Endothelial cell of umbilical vein (primary cell): ENCODE measurements at regions not wholly inside any gene's neighbourhood (a gene's known extent, or its start where the extent isn't known, plus 50 kb on each side); places are given as distances from the start of the nearest gene placed in this dataset.
"Not testable (repeated sequence)": the region's sequence is repeated elsewhere in the genome, so short reads cannot be mapped to it uniquely, and the experiment has no call there.

ENCODE experiments used
- CTCF ChIP-seq, 2 donors: IDR thresholded peaks; 1 replicate in 1 of 2; 2 replicates in 1 of 2; pipeline ENCODE4 v1.5.1; 2011; ENCODE audit warnings: low read length in 2 of 2, mild to moderate bottlenecking in 2 of 2, moderate library complexity in 2 of 2, control low read depth in 1 of 2, inconsistent platforms in 1 of 2, low read depth in 1 of 2; ENCODE audit not compliant: insufficient read depth in 1 of 2; ENCODE audit errors: extremely low read depth in 1 of 2
- EZH2 ChIP-seq: IDR thresholded peaks from 2 replicates; pipeline ENCODE4 v1.6.1; 2012; ENCODE audit warnings: borderline replicate concordance, low read depth, mild to moderate bottlenecking, moderate library complexity, low read length, inconsistent platforms; ENCODE audit not compliant: severe bottlenecking

GRCh38 chr12:9306004-9306403, 97.8 kb upstream of the PZP start:
- not testable (repeated sequence) for TF ChIP-seq EZH2; CTCF (IDR thresholded peaks at IDR 0.05; ENCODE audit: extremely low read depth in 1 of 2, insufficient read depth in 1 of 2, low read depth in 1 of 2, low read length in 2 of 2)
